CD14-positive monocyte (primary cell): ENCODE measurements at regions not wholly inside any gene's neighbourhood (a gene's known extent, or its start where the extent isn't known, plus 50 kb on each side); places are given as distances from the start of the nearest gene placed in this dataset.

Source experiments
- DNase-seq, 3 donors: peaks; one replicate each; pipeline ENCODE4 v3.0.0-alpha.2; 2011 to 2022
- H2AFZ ChIP-seq: 2 replicates; pipeline ENCODE4 v1.6.0; 2012; ENCODE audit warnings: mild to moderate bottlenecking, low read depth, low read length, inconsistent platforms; ENCODE audit not compliant: insufficient read depth, poor library complexity, severe bottlenecking
- H3K27ac ChIP-seq, 2 donors: 1 replicate in 1 of 2; 2 replicates in 1 of 2; pipeline ENCODE4 v1.5.1; 2012 to 2013; ENCODE audit warnings: low read length in 2 of 2, control low read depth in 1 of 2, inconsistent platforms in 1 of 2, low read depth in 1 of 2, mild to moderate bottlenecking in 1 of 2
- H3K27me3 ChIP-seq, 2 donors: one replicate each; pipeline versions ENCODE4 v1.6.0 to v1.6.1; 2011 to 2013; ENCODE audit warnings: low read length in 2 of 2; ENCODE audit not compliant: control insufficient read depth in 2 of 2, insufficient read depth in 2 of 2
- H3K36me3 ChIP-seq, 2 donors: replicated peaks in 1 of 2; 1 replicate in 1 of 2; 2 replicates in 1 of 2; pipeline versions ENCODE4 v1.5.1 to v1.6.1; 2012 to 2013; ENCODE audit warnings: low read length in 2 of 2, control low read depth in 1 of 2, inconsistent platforms in 1 of 2, mild to moderate bottlenecking in 1 of 2; ENCODE audit not compliant: insufficient read depth in 2 of 2, control insufficient read depth in 1 of 2
- H3K4me1 ChIP-seq, 2 donors: 1 replicate in 1 of 2; 2 replicates in 1 of 2; pipeline versions ENCODE4 v1.5.1 to v1.6.1; 2012 to 2013; ENCODE audit warnings: low read length in 2 of 2, control low read depth in 1 of 2, inconsistent platforms in 1 of 2, mild to moderate bottlenecking in 1 of 2, moderate library complexity in 1 of 2; ENCODE audit not compliant: insufficient read depth in 2 of 2, control insufficient read depth in 1 of 2
- H3K4me2 ChIP-seq: replicated peaks from 2 replicates; pipeline ENCODE3; 2012; ENCODE audit warnings: low read length, moderate library complexity, mild to moderate bottlenecking; ENCODE audit not compliant: poor library complexity, severe bottlenecking; ENCODE audit errors: extremely low read depth
- H3K4me3 ChIP-seq, 3 experiments: fragments of 200-600 bp in 1 of 3; sonication (generic) in 1 of 3; replicated peaks in 1 of 3; 1 replicate in 2 of 3; 2 replicates in 1 of 3; pipeline ENCODE4 v1.5.1; 2011 to 2013; ENCODE audit warnings: low read length in 3 of 3, mild to moderate bottlenecking in 3 of 3, control low read depth in 2 of 3, low read depth in 2 of 3, inconsistent platforms in 1 of 3, moderate library complexity in 1 of 3
- H3K79me2 ChIP-seq: 2 replicates; pipeline ENCODE4 v1.6.0; 2012; ENCODE audit warnings: mild to moderate bottlenecking, control low read depth, inconsistent platforms, low read length, moderate library complexity; ENCODE audit not compliant: insufficient read depth
- H3K9ac ChIP-seq: 2 replicates; pipeline ENCODE4 v1.6.0; 2017; ENCODE audit warnings: low read length, mild to moderate bottlenecking; ENCODE audit not compliant: insufficient read depth, poor library complexity, severe bottlenecking
- H3K9me3 ChIP-seq, 2 donors: replicated peaks in 1 of 2; 1 replicate in 1 of 2; 2 replicates in 1 of 2; pipeline versions ENCODE4 v1.5.1 to v1.6.1; 2012 to 2013; ENCODE audit warnings: low read length in 2 of 2, control low read depth in 1 of 2; ENCODE audit not compliant: control insufficient read depth in 1 of 2, insufficient read depth in 1 of 2
- H4K20me1 ChIP-seq: 2 replicates; pipeline ENCODE4 v1.6.0; 2012; ENCODE audit warnings: mild to moderate bottlenecking, low read length, control low read depth, moderate library complexity; ENCODE audit not compliant: insufficient read depth
- H3K27ac Mint-ChIP-seq, 7 donors: one replicate each; pipeline ENCODE4 v1.8.0; 2020; ENCODE audit warnings: mild to moderate bottlenecking in 7 of 7, mixed read lengths in 7 of 7, moderate library complexity in 6 of 7, inconsistent platforms in 2 of 7
- H3K27me3 Mint-ChIP-seq, 3 donors: one replicate each; pipeline ENCODE4 v1.8.0; 2021 to 2022; ENCODE audit warnings: low read depth in 3 of 3, mild to moderate bottlenecking in 3 of 3, mixed read lengths in 3 of 3, moderate library complexity in 3 of 3, inconsistent platforms in 1 of 3
- H3K36me3 Mint-ChIP-seq, 2 donors: one replicate each; pipeline ENCODE4 v1.8.0; 2020; ENCODE audit warnings: mixed read lengths in 2 of 2, inconsistent platforms in 1 of 2, mild to moderate bottlenecking in 1 of 2
- H3K4me1 Mint-ChIP-seq: one replicate; pipeline ENCODE4 v1.8.0; 2020; ENCODE audit warnings: mild to moderate bottlenecking, mixed read lengths
- H3K4me3 Mint-ChIP-seq, 2 donors: one replicate each; pipeline ENCODE4 v1.8.0; 2020; ENCODE audit warnings: mild to moderate bottlenecking in 2 of 2, mixed read lengths in 2 of 2, moderate library complexity in 1 of 2
- H3K9me3 Mint-ChIP-seq, 7 donors: one replicate each; pipeline ENCODE4 v1.8.0; 2020 to 2022; ENCODE audit warnings: mixed read lengths in 7 of 7, mild to moderate bottlenecking in 6 of 7, moderate library complexity in 6 of 7, inconsistent platforms in 2 of 7
- CTCF ChIP-seq: fragments of 200-600 bp; IDR thresholded peaks from one replicate; pipeline ENCODE4 v1.8.0; 2022; ENCODE audit warnings: antibody characterized with exemption, mild to moderate bottlenecking
- WGBS: methylation state at CpG from one replicate; pipeline ENCODE4 v1.1.5; 2013; ENCODE audit warnings: missing lambda C conversion rate; ENCODE audit not compliant: insufficient coverage; 5-methylcytosine and 5-hydroxymethylcytosine counted together
- intact Hi-C, 2 donors: fragments of 100-400 bp; cut with micrococcal nuclease; formaldehyde crosslinking; loops; one replicate each; pipeline versions ENCODE4 v1.15.0 to v1.15.1; 2023

DNA sequence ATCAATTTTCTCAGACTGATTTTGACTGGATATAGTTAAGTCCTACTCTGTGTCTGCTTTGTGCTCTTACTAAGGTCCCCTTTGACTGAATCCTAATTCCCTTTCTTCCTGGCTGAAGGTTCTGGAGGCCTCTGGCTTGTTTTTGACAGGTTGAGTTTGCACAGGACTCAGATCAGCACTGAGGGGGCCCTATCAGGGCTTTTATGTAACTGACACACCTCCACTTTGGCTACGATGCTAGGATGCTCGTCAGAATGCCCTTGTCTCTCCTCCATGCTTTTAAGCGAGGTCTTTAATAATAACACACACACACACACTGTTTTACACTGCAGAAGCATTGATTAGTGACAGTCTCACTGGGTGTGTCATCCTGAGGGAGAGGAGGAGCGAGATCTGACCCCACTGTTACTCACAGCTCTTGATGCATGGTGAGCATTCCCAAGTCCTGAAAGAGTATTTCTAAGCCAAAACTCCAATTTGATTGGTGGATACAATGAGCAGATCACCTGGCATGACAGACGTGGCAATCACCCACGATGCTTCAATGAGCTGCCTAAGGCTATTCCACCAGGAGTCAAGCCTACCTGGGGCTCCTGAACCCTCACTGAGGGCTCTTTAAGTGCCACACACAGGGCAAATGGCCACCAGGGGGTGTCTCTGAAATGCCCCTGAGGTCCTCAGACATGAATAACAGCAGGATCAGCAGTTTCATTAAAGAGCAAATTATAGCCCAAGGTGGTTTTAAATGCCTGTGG lies 130.4 kb upstream of the CPEB2 start:
- Mint-ChIP-seq H3K36me3 (no peaks in the 10 kb centered on the region), H3K27me3 (peaks cover 1 to 7% (median 6%) of the 10 kb centered on the region in 3 donors), H3K4me3 (peak overlapping the region in 1 of 2 donors; percentile 19), H3K4me1 (peaks cover 16% of the 10 kb centered on the region), H3K27ac (no peak overlapping the region), H3K9me3 (no peaks in the 10 kb centered on the region)
- Histone ChIP-seq H3K9ac (no peak overlapping the region), H3K4me2 (no peak overlapping the region), H3K27me3 (no peaks in the 10 kb centered on the region), H3K4me1 (peaks cover 6 to 7% of the 10 kb centered on the region in 2 donors), H3K9me3 (no peaks in the 10 kb centered on the region), H3K79me2 (no peaks in the 10 kb centered on the region), H4K20me1 (no peaks in the 10 kb centered on the region), H3K4me3 (no peak overlapping the region), H2AFZ (no peak overlapping the region), H3K27ac (no peak overlapping the region), H3K36me3 (no peaks in the 10 kb centered on the region)
- WGBS: 87% methylated on average over 3 of the region's 6 CpGs
- peak in 2 of 3 donors; percentile 33 to 34 for DNase-seq
- intact Hi-C loops: no loop called here
- peak; percentile 67 for TF ChIP-seq CTCF

DNA sequence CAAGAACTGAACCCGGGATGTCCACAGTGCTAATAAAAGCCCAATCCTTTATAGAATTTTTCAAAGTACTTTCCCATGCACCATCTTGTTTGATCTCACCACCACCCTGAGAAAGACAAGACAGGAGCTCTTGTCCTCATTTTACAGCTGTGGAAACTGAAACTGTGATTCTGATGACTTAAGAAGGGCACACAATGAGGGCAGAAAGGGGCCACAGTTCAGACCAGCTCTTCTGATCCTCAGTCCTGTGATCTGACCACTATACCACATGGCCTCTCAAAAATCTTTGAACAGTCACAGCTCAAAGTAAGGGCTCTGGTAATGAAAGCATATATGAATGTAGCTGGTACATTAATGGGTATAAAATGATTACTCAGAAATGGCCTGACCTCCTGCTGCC lies 127.3 kb upstream of the CPEB2 start:
- intact Hi-C loops: loop anchor here in 1 of 2 donors (5.0 kb wide), 1 partner anchor 127 kb away; the partner anchor contains the start of gene CPEB2
- H3K4me2 ChIP-seq: no peak overlapping the region
- no peak overlapping the region for H3K27ac ChIP-seq
- H3K9ac ChIP-seq: no peak overlapping the region
- Mint-ChIP-seq H3K27ac (peak overlapping the region in 1 of 7 donors; percentile 66), H3K9me3 (no peaks in the 10 kb centered on the region), H3K4me3 (no peak overlapping the region), H3K4me1 (peaks cover 32% of the 10 kb centered on the region), H3K36me3 (no peaks in the 10 kb centered on the region), H3K27me3 (peaks cover 0 to 4% (median 3%) of the 10 kb centered on the region in 3 donors)
- no peaks in the 10 kb centered on the region for H3K36me3 ChIP-seq
- H3K79me2 ChIP-seq: no peaks in the 10 kb centered on the region
- TF ChIP-seq CTCF: no peak
- 88% methylated on average over 1 of the region's 1 CpG for WGBS
- H3K4me1 ChIP-seq: peaks cover 16 to 21% of the 10 kb centered on the region in 2 donors
- H3K4me3 ChIP-seq: no peak overlapping the region
- no peak overlapping the region for H2AFZ ChIP-seq
- no peak for DNase-seq
- H3K27me3 ChIP-seq: no peaks in the 10 kb centered on the region
- H4K20me1 ChIP-seq: no peaks in the 10 kb centered on the region
- H3K9me3 ChIP-seq: no peaks in the 10 kb centered on the region
